SU-DHL-6 (cell line): ENCODE measurements at regions not wholly inside any gene's neighbourhood (a gene's known extent, or its start where the extent isn't known, plus 50 kb on each side); places are given as distances from the start of the nearest gene placed in this dataset.

ENCODE experiments used
- H2AFZ ChIP-seq: fragments of 200-600 bp; sonication (generic); 2 replicates; pipeline ENCODE4 v1.6.1; 2014; ENCODE audit warnings: low read depth, mild to moderate bottlenecking, moderate library complexity, mixed read lengths, antibody characterized with exemption, low read length; ENCODE audit not compliant: severe bottlenecking
- H3F3A ChIP-seq: fragments of 200-600 bp; shearing (Covaris generic); 2 replicates; pipeline ENCODE4 v1.6.0; 2016; ENCODE audit warnings: antibody characterized with exemption, mild to moderate bottlenecking; ENCODE audit not compliant: insufficient read depth
- H3K27ac ChIP-seq: fragments of 200-600 bp; sonication (generic); 2 replicates; pipeline ENCODE4 v1.5.1; 2016; ENCODE audit warnings: low read depth, mild to moderate bottlenecking, low read length, moderate library complexity, mixed read lengths
- H3K27me3 ChIP-seq: fragments of 200-600 bp; sonication (generic), shearing (Covaris generic); 2 replicates; pipeline ENCODE4 v1.6.0; 2014; ENCODE audit warnings: mild to moderate bottlenecking, low read length
- H3K36me3 ChIP-seq: fragments of 200-600 bp; sonication (generic); 2 replicates; pipeline ENCODE4 v1.6.1; 2014; ENCODE audit warnings: mild to moderate bottlenecking, low read length, mixed read lengths
- H3K4me2 ChIP-seq: fragments of 300-600, 200-600 bp; shearing (Covaris generic), sonication (generic); 2 replicates; pipeline ENCODE4 v1.6.0; 2014; ENCODE audit warnings: low read length, low read depth, mild to moderate bottlenecking; ENCODE audit not compliant: poor library complexity, severe bottlenecking
- H3K4me3 ChIP-seq: fragments of 200-600 bp; sonication (generic); 2 replicates; pipeline ENCODE4 v1.5.1; 2014; ENCODE audit warnings: antibody characterized with exemption, low read length, mild to moderate bottlenecking, mixed read lengths; ENCODE audit not compliant: insufficient read depth, poor library complexity, severe bottlenecking
- H3K79me2 ChIP-seq: fragments of 200-600 bp; sonication (generic); 2 replicates; pipeline ENCODE4 v1.6.1; 2014; ENCODE audit warnings: mild to moderate bottlenecking, low read length, moderate library complexity; ENCODE audit not compliant: insufficient read depth
- H3K9ac ChIP-seq: fragments of 200-600 bp; sonication (generic); 2 replicates; pipeline ENCODE4 v1.7.0; 2014; ENCODE audit warnings: mild to moderate bottlenecking, low read length
- H3K9me2 ChIP-seq: fragments of 200-600 bp; sonication (generic); replicated peaks from 2 replicates; pipeline ENCODE4 v1.6.1; 2014; ENCODE audit warnings: low read length; ENCODE audit not compliant: insufficient read depth
- H3K9me3 ChIP-seq: fragments of 200-600 bp; sonication (generic); 2 replicates; pipeline ENCODE4 v1.6.1; 2014; ENCODE audit warnings: low read length, mixed read lengths; ENCODE audit not compliant: insufficient read depth
- H4K20me1 ChIP-seq: fragments of 200-600 bp; sonication (generic); 2 replicates; pipeline ENCODE4 v1.6.1; 2014; ENCODE audit warnings: low read depth, mild to moderate bottlenecking, antibody characterized with exemption, low read length, moderate library complexity, mixed read lengths
- EZH2phosphoT487 ChIP-seq: fragments of 200-600 bp; sonication (generic), shearing (Covaris generic); conservative IDR thresholded peaks from 2 replicates; pipeline ENCODE4 v1.6.1; 2018; ENCODE audit warnings: mild to moderate bottlenecking, antibody characterized with exemption, low read length, moderate library complexity, mixed read lengths
- TF ChIP-seq, protein P1 (sequence below): fragments of 200-600 bp; sonication (generic); IDR thresholded peaks from one replicate; pipeline ENCODE4 v1.5.1; 2017; ENCODE audit warnings: antibody characterized with exemption, mild to moderate bottlenecking, low read length, moderate library complexity; ENCODE audit not compliant: insufficient read depth, poor library complexity, severe bottlenecking

DNA sequence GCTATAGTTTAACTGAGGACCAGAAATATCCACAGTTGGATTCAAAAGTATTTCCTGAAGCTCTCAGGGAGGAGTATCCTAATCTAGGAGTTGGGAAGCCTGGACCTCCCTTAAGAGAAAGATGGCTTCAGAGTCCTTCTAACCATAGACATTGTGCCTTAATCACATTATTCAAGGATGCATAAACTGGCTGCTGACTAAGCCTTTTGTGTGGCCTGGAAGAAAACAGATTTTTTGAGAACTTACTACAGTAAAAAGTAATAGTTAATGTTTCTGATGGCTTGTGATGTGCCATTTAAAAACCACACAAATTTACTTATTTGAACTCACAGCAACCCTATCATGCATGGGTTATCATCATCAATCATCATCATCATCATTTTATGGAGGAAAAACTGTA lies 126.2 kb upstream of the RPL38 start:
- Histone ChIP-seq H3K27ac (no peak overlapping the region), H4K20me1 (no peaks in the 10 kb centered on the region), H3K4me2 (no peak overlapping the region), H3K27me3 (no peaks in the 10 kb centered on the region), H3K79me2 (no peaks in the 10 kb centered on the region), H3K9ac (no peak overlapping the region), H3K36me3 (no peaks in the 10 kb centered on the region), H3K9me2 (no peaks in the 10 kb centered on the region), H3F3A (no peaks in the 10 kb centered on the region), H2AFZ (no peak overlapping the region), H3K4me3 (no peak overlapping the region), H3K9me3 (no peaks in the 10 kb centered on the region)
- TF ChIP-seq EZH2phosphoT487, result no peak
- TF ChIP-seq, protein P1, sequence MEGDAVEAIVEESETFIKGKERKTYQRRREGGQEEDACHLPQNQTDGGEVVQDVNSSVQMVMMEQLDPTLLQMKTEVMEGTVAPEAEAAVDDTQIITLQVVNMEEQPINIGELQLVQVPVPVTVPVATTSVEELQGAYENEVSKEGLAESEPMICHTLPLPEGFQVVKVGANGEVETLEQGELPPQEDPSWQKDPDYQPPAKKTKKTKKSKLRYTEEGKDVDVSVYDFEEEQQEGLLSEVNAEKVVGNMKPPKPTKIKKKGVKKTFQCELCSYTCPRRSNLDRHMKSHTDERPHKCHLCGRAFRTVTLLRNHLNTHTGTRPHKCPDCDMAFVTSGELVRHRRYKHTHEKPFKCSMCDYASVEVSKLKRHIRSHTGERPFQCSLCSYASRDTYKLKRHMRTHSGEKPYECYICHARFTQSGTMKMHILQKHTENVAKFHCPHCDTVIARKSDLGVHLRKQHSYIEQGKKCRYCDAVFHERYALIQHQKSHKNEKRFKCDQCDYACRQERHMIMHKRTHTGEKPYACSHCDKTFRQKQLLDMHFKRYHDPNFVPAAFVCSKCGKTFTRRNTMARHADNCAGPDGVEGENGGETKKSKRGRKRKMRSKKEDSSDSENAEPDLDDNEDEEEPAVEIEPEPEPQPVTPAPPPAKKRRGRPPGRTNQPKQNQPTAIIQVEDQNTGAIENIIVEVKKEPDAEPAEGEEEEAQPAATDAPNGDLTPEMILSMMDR, result no peak

DNA sequence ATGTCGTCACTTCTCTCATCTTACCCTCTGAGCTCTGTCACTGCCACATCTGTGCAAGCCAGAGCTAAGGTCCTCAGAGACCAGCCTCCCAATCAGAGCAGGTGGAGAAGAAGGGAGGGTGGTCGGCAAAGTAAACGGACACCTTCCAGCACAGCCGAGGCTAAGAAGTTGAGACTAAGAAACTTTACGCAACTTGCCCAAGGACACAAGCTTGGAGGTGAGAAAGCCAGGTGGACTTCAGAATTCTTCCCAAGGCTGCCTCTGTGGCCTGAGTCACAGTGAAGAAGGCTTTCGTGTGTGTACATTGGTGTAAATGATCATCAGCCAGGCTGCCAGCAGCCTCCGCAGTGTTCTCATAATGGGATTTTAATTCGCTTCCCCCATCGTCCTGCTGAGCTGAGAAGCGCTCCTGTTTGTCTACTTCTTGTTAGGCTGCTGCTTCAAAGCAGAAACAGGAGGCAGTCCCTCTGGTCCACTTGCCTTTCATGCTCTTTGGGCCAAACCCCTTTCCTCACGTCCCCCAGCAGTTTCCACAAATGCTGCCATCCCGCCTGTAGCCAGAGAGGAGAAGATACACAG lies 125.0 kb upstream of the RPL38 start:
- no peaks in the 10 kb centered on the region for H3K27me3 ChIP-seq

DNA sequence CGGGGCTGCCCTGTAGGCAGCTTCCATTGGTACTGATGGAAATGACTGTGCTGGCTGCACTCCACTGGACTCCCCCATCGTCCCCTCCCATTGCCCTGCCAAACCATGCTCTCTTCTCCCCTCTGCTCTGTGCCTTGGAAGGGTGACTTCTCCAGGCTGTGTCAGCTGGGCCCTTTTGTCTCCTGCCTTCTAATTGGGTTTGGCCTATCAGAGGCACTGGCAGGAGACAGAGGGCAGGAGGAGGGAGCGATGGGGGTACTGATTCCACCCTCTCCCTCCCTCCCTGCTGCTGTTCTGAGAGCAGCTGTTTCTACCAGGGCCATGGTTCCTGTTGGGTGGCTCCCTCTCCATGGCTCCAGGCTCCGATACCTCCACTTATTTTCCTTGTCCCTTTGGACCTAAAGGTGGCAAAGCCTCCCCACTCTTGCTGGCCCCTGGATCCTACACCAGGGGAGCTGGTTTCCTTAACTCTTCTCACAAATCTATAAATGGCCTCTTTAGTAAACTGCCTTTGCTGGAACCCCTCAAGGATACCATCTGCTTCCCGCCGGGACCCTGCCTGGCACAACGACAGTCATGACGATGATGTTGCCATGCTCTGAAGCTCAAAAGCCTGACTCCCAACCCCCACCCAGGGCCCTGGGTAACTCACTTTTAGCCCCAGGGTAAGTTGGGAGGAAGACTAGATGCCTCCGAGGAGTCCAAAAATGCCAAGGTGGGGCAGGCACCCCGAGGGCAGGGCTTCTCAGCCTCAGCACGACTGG lies 123.8 kb upstream of the RPL38 start:
- Histone ChIP-seq H3K9me2 (no peaks in the 10 kb centered on the region), H3K36me3 (no peaks in the 10 kb centered on the region), H3K4me2 (no peak overlapping the region), H3K79me2 (no peaks in the 10 kb centered on the region), H2AFZ (no peak overlapping the region), H3K9me3 (no peaks in the 10 kb centered on the region), H4K20me1 (no peaks in the 10 kb centered on the region), H3K27me3 (no peaks in the 10 kb centered on the region), H3K9ac (no peak overlapping the region), H3K27ac (no peak overlapping the region), H3K4me3 (no peak overlapping the region), H3F3A (no peaks in the 10 kb centered on the region)
- no peak for TF ChIP-seq EZH2phosphoT487
- TF ChIP-seq, protein P1, result no peak

More for the DNA sequence above, 125.0 kb upstream of the RPL38 start:
- Histone ChIP-seq H3K4me2 (no peak overlapping the region), H3K9me2 (no peaks in the 10 kb centered on the region), H4K20me1 (no peaks in the 10 kb centered on the region), H3K79me2 (no peaks in the 10 kb centered on the region), H3F3A (no peaks in the 10 kb centered on the region), H3K27ac (no peak overlapping the region), H2AFZ (no peak overlapping the region), H3K9ac (no peak overlapping the region), H3K36me3 (no peaks in the 10 kb centered on the region), H3K9me3 (no peaks in the 10 kb centered on the region), H3K4me3 (no peak overlapping the region)
- TF ChIP-seq, protein P1, result no peak
- TF ChIP-seq EZH2phosphoT487, result no peak
